B cell (primary cell): ENCODE measurements at regions not wholly inside any gene's neighbourhood (a gene's known extent, or its start where the extent isn't known, plus 50 kb on each side); places are given as distances from the start of the nearest gene placed in this dataset.

Experiments
- ATAC-seq: fragments of 200-7000 bp; cut with Tn5 transposase; one replicate; pipeline ENCODE4 v1.10.0; 2021; ENCODE audit warnings: low read depth, mild to moderate bottlenecking, moderate number of reproducible peaks, moderate library complexity
- CTCF ChIA-PET: fragments of 350-600 bp; sonication (Branson Sonifier 250); formaldehyde crosslinking; loops from one replicate; lab custom pipeline; 2021; ENCODE audit warnings: antibody characterized with exemption, inconsistent platforms; lab: Charles Lee
- POLR2A ChIA-PET: fragments of 350-600 bp; sonication (Branson Sonifier 250); formaldehyde crosslinking; loops from one replicate; lab custom pipeline; 2021; ENCODE audit warnings: antibody characterized with exemption; lab: Charles Lee
- DNase-seq: peaks from one replicate; pipeline ENCODE4 v3.0.0; 2013
- H2AFZ ChIP-seq: 2 replicates; pipeline ENCODE4 v1.6.1; 2012; ENCODE audit warnings: mild to moderate bottlenecking, low read depth, low read length; ENCODE audit not compliant: insufficient read depth, poor library complexity, severe bottlenecking
- H3K27ac ChIP-seq, 2 donors: 1 replicate in 1 of 2; 2 replicates in 1 of 2; pipeline ENCODE4 v1.5.1; 2012 to 2013; ENCODE audit warnings: low read length in 2 of 2, mild to moderate bottlenecking in 2 of 2, moderate library complexity in 1 of 2
- H3K27me3 ChIP-seq, 4 experiments: fragments of 200-600 bp in 1 of 4; sonication (generic) in 1 of 4; replicated peaks in 1 of 4; 1 replicate in 2 of 4; 2 replicates in 2 of 4; pipeline versions ENCODE4 v1.6.1 to v1.7.0; 2013 to 2016; ENCODE audit warnings: low read length in 3 of 4, mild to moderate bottlenecking in 2 of 4, mixed read lengths in 1 of 4, moderate library complexity in 1 of 4; ENCODE audit not compliant: insufficient read depth in 4 of 4, control insufficient read depth in 3 of 4; ENCODE audit errors: control extremely low read depth in 1 of 4
- H3K36me3 ChIP-seq, 2 experiments: replicated peaks in 1 of 2; 1 replicate in 1 of 2; 2 replicates in 1 of 2; pipeline versions ENCODE4 v1.6.1 to v1.7.1; 2013; ENCODE audit warnings: low read length in 1 of 2; ENCODE audit not compliant: insufficient read depth in 2 of 2, control insufficient read depth in 1 of 2; ENCODE audit errors: control extremely low read depth in 1 of 2, extremely low read depth in 1 of 2
- H3K4me1 ChIP-seq, 2 donors: fragments of 200-600 bp in 1 of 2; sonication (generic) in 1 of 2; 1 replicate in 1 of 2; 2 replicates in 1 of 2; pipeline versions ENCODE4 v1.5.1 to v1.6.1; 2013 to 2017; ENCODE audit warnings: low read length in 2 of 2; ENCODE audit not compliant: control insufficient read depth in 2 of 2, insufficient read depth in 2 of 2
- H3K4me2 ChIP-seq: replicated peaks from 2 replicates; pipeline ENCODE3; 2012; ENCODE audit warnings: mild to moderate bottlenecking, low read depth, low read length; ENCODE audit not compliant: poor library complexity, severe bottlenecking
- H3K4me3 ChIP-seq, 5 experiments: fragments of 200-600 bp in 1 of 5; sonication (generic) in 1 of 5; 1 replicate in 3 of 5; 2 replicates in 2 of 5; pipeline versions ENCODE4 v1.5.1 to v1.7.0; 2011 to 2016; ENCODE audit warnings: low read length in 4 of 5, mild to moderate bottlenecking in 4 of 5, low read depth in 2 of 5, control low read depth in 1 of 5, moderate library complexity in 1 of 5; ENCODE audit not compliant: insufficient read depth in 1 of 5; ENCODE audit errors: control extremely low read depth in 1 of 5, extremely low read depth in 1 of 5
- H3K79me2 ChIP-seq: fragments of 200-600 bp; sonication (generic); one replicate; pipeline ENCODE4 v1.6.0; 2016; ENCODE audit warnings: low read length; ENCODE audit not compliant: control insufficient read depth, insufficient read depth
- H3K9ac ChIP-seq: fragments of 200-600 bp; sonication (generic); 2 replicates; pipeline ENCODE4 v1.6.1; 2017; ENCODE audit warnings: mild to moderate bottlenecking, low read length, moderate library complexity
- H3K9me3 ChIP-seq, 3 donors: one replicate each; pipeline versions ENCODE4 v1.6.1 to v1.7.1; 2013; ENCODE audit warnings: low read length in 2 of 3; ENCODE audit not compliant: control insufficient read depth in 2 of 3, insufficient read depth in 1 of 3; ENCODE audit errors: control extremely low read depth in 1 of 3
- H4K20me1 ChIP-seq: 2 replicates; pipeline ENCODE4 v1.6.0; 2012; ENCODE audit warnings: mild to moderate bottlenecking, low read length; ENCODE audit not compliant: insufficient read depth, control insufficient read depth, poor library complexity, severe bottlenecking
- H3K27ac Mint-ChIP-seq: one replicate; pipeline ENCODE4 v1.8.0; 2021; ENCODE audit warnings: mixed read lengths
- H3K27me3 Mint-ChIP-seq: one replicate; pipeline ENCODE4 v1.8.0; 2021; ENCODE audit warnings: mixed read lengths
- H3K4me1 Mint-ChIP-seq: one replicate; pipeline ENCODE4 v1.8.0; 2021; ENCODE audit warnings: mixed read lengths
- H3K4me3 Mint-ChIP-seq: one replicate; pipeline ENCODE4 v1.8.0; 2021; ENCODE audit warnings: mixed read lengths
- H3K9me3 Mint-ChIP-seq: one replicate; pipeline ENCODE4 v1.8.0; 2022; ENCODE audit warnings: mixed read lengths; ENCODE audit not compliant: insufficient read depth
- CTCF ChIP-seq: fragments of 200-600 bp; IDR thresholded peaks from one replicate; pipeline ENCODE4 v1.8.0; 2022; ENCODE audit warnings: antibody characterized with exemption, mild to moderate bottlenecking
- EZH2 ChIP-seq: IDR thresholded peaks from 2 replicates; pipeline ENCODE4 v1.6.1; 2012; ENCODE audit warnings: borderline replicate concordance, low read depth, mild to moderate bottlenecking, moderate library complexity, low read length; ENCODE audit not compliant: insufficient read depth, poor library complexity, severe bottlenecking
- WGBS: methylation state at CpG from one replicate; pipeline ENCODE4 v1.1.5; 2013; ENCODE audit warnings: missing lambda C conversion rate; ENCODE audit not compliant: insufficient coverage; 5-methylcytosine and 5-hydroxymethylcytosine counted together
- intact Hi-C: fragments of 100-400 bp; cut with micrococcal nuclease; formaldehyde crosslinking; loops from one replicate; pipeline ENCODE4 v1.10.0; 2022

- intact Hi-C loops, result no loop called here
- no peaks in the 10 kb centered on the region for H3K4me1 Mint-ChIP-seq
- H3K27me3 ChIP-seq, result no peaks in the 10 kb centered on the region
- no peaks in the 10 kb centered on the region for H3K4me1 ChIP-seq
- H3K27ac Mint-ChIP-seq, result no peak overlapping the region
- no peaks in the 10 kb centered on the region for H4K20me1 ChIP-seq
- no peak overlapping the region for H2AFZ ChIP-seq
- ATAC-seq (no peak), DNase-seq (no peak)
- no peak overlapping the region for H3K9ac ChIP-seq
- peaks cover 3% of the 10 kb centered on the region for H3K27me3 Mint-ChIP-seq
- POLR2A ChIA-PET, result no interaction called here
- H3K27ac ChIP-seq, result no peak overlapping the region
- no peaks in the 10 kb centered on the region for H3K79me2 ChIP-seq
- peaks cover 0 to 9% (median 0%) of the 10 kb centered on the region in 3 donors for H3K9me3 ChIP-seq
- CTCF ChIA-PET, result no interaction called here
- no CpG with 5 or more reads among the region's 3 CpGs for WGBS
- H3K9me3 Mint-ChIP-seq, result no peaks in the 10 kb centered on the region
- H3K36me3 ChIP-seq, result no peaks in the 10 kb centered on the region
- TF ChIP-seq CTCF (no peak), EZH2 (no peak)
- no peak overlapping the region for H3K4me3 Mint-ChIP-seq
- H3K4me2 ChIP-seq, result no peak overlapping the region
- no peak overlapping the region for H3K4me3 ChIP-seq
Measured at GRCh38 chr3:104992676-104993075, 374.0 kb upstream of the ALCAM start.

- no peak overlapping the region for H3K9ac ChIP-seq
- intact Hi-C loops, result no loop called here
- no peak overlapping the region for H3K27ac ChIP-seq
- no peaks in the 10 kb centered on the region for H3K27me3 ChIP-seq
- no peak for DNase-seq
- POLR2A ChIA-PET, result no interaction called here
- H3K4me1 ChIP-seq, result no peaks in the 10 kb centered on the region
- Mint-ChIP-seq H3K27ac (no peak overlapping the region), H3K27me3 (peaks cover 5% of the 10 kb centered on the region), H3K4me3 (no peak overlapping the region), H3K4me1 (no peaks in the 10 kb centered on the region), H3K9me3 (peaks cover 3% of the 10 kb centered on the region)
- H3K9me3 ChIP-seq, result no peaks in the 10 kb centered on the region
- CTCF ChIA-PET, result no interaction called here
- no peaks in the 10 kb centered on the region for H3K79me2 ChIP-seq
- H3K36me3 ChIP-seq, result no peaks in the 10 kb centered on the region
- H3K4me2 ChIP-seq, result no peak overlapping the region
- H2AFZ ChIP-seq, result no peak overlapping the region
- H4K20me1 ChIP-seq, result no peaks in the 10 kb centered on the region
- no peak overlapping the region for H3K4me3 ChIP-seq
- ATAC-seq, result no peak
- TF ChIP-seq EZH2 (no peak), CTCF (no peak)
Measured at GRCh38 chr3:105006164-105006563, 360.5 kb upstream of the ALCAM start.
